Right lobe of liver (tissue), 4 donors: ENCODE measurements at regions not wholly inside any gene's neighbourhood (a gene's known extent, or its start where the extent isn't known, plus 50 kb on each side); places are given as distances from the start of the nearest gene placed in this dataset.

Experiments
- CTCF ChIP-seq, 4 donors: fragments of 200-600 bp in 3 of 4; fragments of 450-650 bp in 1 of 4; IDR thresholded peaks; one replicate each; pipeline versions ENCODE4 v1.5.1 to v1.8.0; 2016 to 2022; ENCODE audit warnings: antibody characterized with exemption in 4 of 4, mild to moderate bottlenecking in 2 of 4
- POLR2A ChIP-seq: fragments of 450-650 bp; IDR thresholded peaks from one replicate; pipeline ENCODE4 v1.6.1; 2017; ENCODE audit warnings: antibody characterized with exemption, mild to moderate bottlenecking
- donor health status: DM: no; HTN: no; CAD: no.
- donor health status: DM: no; HTN: no; CAD: no.
- donor health status: DM: no; HTN: yes; CAD: no.

- TF ChIP-seq CTCF (IDR thresholded peaks at IDR 0.05) (no peak), POLR2A (no peak)
Measured at GRCh38 chr4:115674485-115674884, 561.1 kb upstream of the NDST4 start.
